Fibroblast of lung (primary cell): ENCODE measurements at regions not wholly inside any gene's neighbourhood (a gene's known extent, or its start where the extent isn't known, plus 50 kb on each side); places are given as distances from the start of the nearest gene placed in this dataset.

Experiments
- DNase-seq, 2 donors: peaks; one replicate each; pipeline versions ENCODE4 v3.0.0 to v3.0.0-alpha.2; 2010; ENCODE audit warnings: low read depth in 2 of 2
- H2AFZ ChIP-seq: 2 replicates; pipeline ENCODE4 v1.5.1; 2012; ENCODE audit warnings: low read length, control low read depth, inconsistent platforms
- H3K27ac ChIP-seq: 2 replicates; pipeline ENCODE4 v1.5.1; 2011; ENCODE audit warnings: low read length, control low read depth; ENCODE audit not compliant: insufficient read depth
- H3K27me3 ChIP-seq: 2 replicates; pipeline ENCODE4 v1.5.1; 2011; ENCODE audit warnings: mild to moderate bottlenecking, low read length; ENCODE audit not compliant: control insufficient read depth, insufficient read depth
- H3K36me3 ChIP-seq: 2 replicates; pipeline ENCODE4 v1.5.1; 2011; ENCODE audit warnings: low read length; ENCODE audit not compliant: control insufficient read depth, insufficient read depth
- H3K4me1 ChIP-seq: 2 replicates; pipeline ENCODE4 v1.5.1; 2011; ENCODE audit warnings: low read length; ENCODE audit not compliant: control insufficient read depth, insufficient read depth; ENCODE audit errors: extremely low read depth
- H3K4me2 ChIP-seq: 2 replicates; pipeline ENCODE4 v1.5.1; 2011; ENCODE audit warnings: low read length, control low read depth; ENCODE audit not compliant: insufficient read depth; ENCODE audit errors: extremely low read depth
- H3K4me3 ChIP-seq, 4 experiments: fragments of 200-600 bp in 1 of 4; sonication (generic) in 1 of 4; replicated peaks in 1 of 4; 2 replicates each; pipeline ENCODE4 v1.5.1; 2011 to 2016; ENCODE audit warnings: low read length in 4 of 4, low read depth in 3 of 4, mild to moderate bottlenecking in 3 of 4, control low read depth in 2 of 4, inconsistent platforms in 1 of 4, mixed read lengths in 1 of 4; ENCODE audit not compliant: insufficient read depth in 1 of 4; ENCODE audit errors: control extremely low read depth in 1 of 4
- H3K79me2 ChIP-seq: 2 replicates; pipeline ENCODE4 v1.5.1; 2012; ENCODE audit warnings: mild to moderate bottlenecking, low read length, inconsistent platforms; ENCODE audit not compliant: control insufficient read depth, insufficient read depth
- H3K9ac ChIP-seq: 2 replicates; pipeline ENCODE4 v1.5.1; 2011; ENCODE audit warnings: mild to moderate bottlenecking, low read length, control low read depth; ENCODE audit not compliant: insufficient read depth
- H3K9me3 ChIP-seq: 2 replicates; pipeline ENCODE4 v1.5.1; 2012; ENCODE audit warnings: low read depth, low read length; ENCODE audit not compliant: control insufficient read depth, insufficient read depth
- H4K20me1 ChIP-seq: 2 replicates; pipeline ENCODE4 v1.5.1; 2011; ENCODE audit warnings: low read length; ENCODE audit not compliant: control insufficient read depth, insufficient read depth; ENCODE audit errors: extremely low read depth
- CTCF ChIP-seq, 2 donors: IDR thresholded peaks in 1 of 2; conservative IDR thresholded peaks in 1 of 2; 1 replicate in 1 of 2; 2 replicates in 1 of 2; pipeline ENCODE4 v1.5.1; 2011 to 2012; ENCODE audit warnings: low read length in 2 of 2, control low read depth in 1 of 2, inconsistent platforms in 1 of 2, low read depth in 1 of 2, mild to moderate bottlenecking in 1 of 2
- EZH2 ChIP-seq: IDR thresholded peaks from 2 replicates; pipeline ENCODE4 v1.5.1; 2012; ENCODE audit warnings: low read length, control low read depth, mild to moderate bottlenecking; ENCODE audit errors: missing control alignments

- Histone ChIP-seq H3K9me3 (no peaks in the 10 kb centered on the region), H3K36me3 (no peaks in the 10 kb centered on the region), H3K4me3 (no peak overlapping the region), H3K27ac (no peak overlapping the region), H3K79me2 (no peaks in the 10 kb centered on the region), H3K27me3 (no peaks in the 10 kb centered on the region), H3K4me1 (no peaks in the 10 kb centered on the region), H4K20me1 (no peaks in the 10 kb centered on the region), H3K4me2 (no peak overlapping the region), H3K9ac (no peak overlapping the region), H2AFZ (no peak overlapping the region)
- no peak for TF ChIP-seq CTCF (conservative IDR thresholded peaks at IDR 0.05 in 1 of 2, IDR thresholded peaks at IDR 0.05 in 1 of 2; ENCODE audit: low read depth in 1 of 2, low read length in 2 of 2)
- no peak for TF ChIP-seq EZH2
- no peak for DNase-seq
Observed at GRCh38 chr4:141913928-141914327, 277.5 kb downstream of the IL15 start.

GRCh38 chr4:141914746-141915145 is 278.4 kb downstream of the IL15 start:
- no peaks in the 10 kb centered on the region for H3K79me2 ChIP-seq
- TF ChIP-seq EZH2 (no peak), CTCF (conservative IDR thresholded peaks at IDR 0.05 in 1 of 2, IDR thresholded peaks at IDR 0.05 in 1 of 2; ENCODE audit: low read depth in 1 of 2, low read length in 2 of 2) (no peak)
- no peaks in the 10 kb centered on the region for H3K36me3 ChIP-seq
- no peak overlapping the region for H3K9ac ChIP-seq
- no peak overlapping the region for H3K27ac ChIP-seq
- H3K27me3 ChIP-seq: no peaks in the 10 kb centered on the region
- H2AFZ ChIP-seq: peak overlapping the region; percentile 6
- no peak overlapping the region for H3K4me3 ChIP-seq
- H3K4me1 ChIP-seq: no peaks in the 10 kb centered on the region
- H3K4me2 ChIP-seq: no peak overlapping the region
- no peak for DNase-seq
- H3K9me3 ChIP-seq: no peaks in the 10 kb centered on the region
- H4K20me1 ChIP-seq: no peaks in the 10 kb centered on the region

GRCh38 chr4:141919649-141920048 is 283.3 kb downstream of the IL15 start:
- TF ChIP-seq CTCF (conservative IDR thresholded peaks at IDR 0.05 in 1 of 2, IDR thresholded peaks at IDR 0.05 in 1 of 2; ENCODE audit: low read depth in 1 of 2, low read length in 2 of 2) (no peak), EZH2 (no peak)
- no peak overlapping the region for H3K4me3 ChIP-seq
- no peaks in the 10 kb centered on the region for H3K36me3 ChIP-seq
- H3K27me3 ChIP-seq: no peaks in the 10 kb centered on the region
- no peak overlapping the region for H2AFZ ChIP-seq
- no peak overlapping the region for H3K27ac ChIP-seq
- no peak for DNase-seq
- no peak overlapping the region for H3K9ac ChIP-seq
- no peaks in the 10 kb centered on the region for H3K9me3 ChIP-seq
- no peaks in the 10 kb centered on the region for H4K20me1 ChIP-seq
- H3K79me2 ChIP-seq: no peaks in the 10 kb centered on the region
- no peaks in the 10 kb centered on the region for H3K4me1 ChIP-seq
- no peak overlapping the region for H3K4me2 ChIP-seq
